ENCODE measurements at regions not wholly inside any gene's neighbourhood (a gene's known extent, or its start where the extent isn't known, plus 50 kb on each side); places are given as distances from the start of the nearest gene placed in this dataset.

- no peak for TF ChIP-seq CTCF (IDR thresholded peaks at IDR 0.05; ENCODE audit: insufficient read depth, low read length, poor library complexity, severe bottlenecking)
- DNase-seq (ENCODE audit: extremely low read depth, insufficient read length), result no peak
- peaks cover 1% of the 10 kb centered on the region; the same call in 1 of the 2 replicates for H3K27me3 ChIP-seq (replicated peaks; ENCODE audit: control insufficient read depth, insufficient read depth, low read length)
- H3K36me3 ChIP-seq (ENCODE audit: control insufficient read depth, insufficient read depth, low read length), result no peaks in the 10 kb centered on the region
- H3K4me3 ChIP-seq (replicated peaks; ENCODE audit: low read depth, low read length), result no peak overlapping the region
Observed at GRCh38 chr2:15812187-15812780, 128.1 kb upstream of the MYCN start.

GRCh38 chr2:15813481-15814266 is 126.7 kb upstream of the MYCN start:
- no peak for TF ChIP-seq CTCF (IDR thresholded peaks at IDR 0.05; ENCODE audit: insufficient read depth, low read length, poor library complexity, severe bottlenecking)
- DNase-seq (ENCODE audit: extremely low read depth, insufficient read length), result no peak
- peaks cover 1% of the 10 kb centered on the region; the same call in 1 of the 2 replicates for H3K27me3 ChIP-seq (replicated peaks; ENCODE audit: control insufficient read depth, insufficient read depth, low read length)

GRCh38 chr2:15814403-15814802 is 125.9 kb upstream of the MYCN start:
- Histone ChIP-seq H3K36me3 (ENCODE audit: control insufficient read depth, insufficient read depth, low read length) (no peaks in the 10 kb centered on the region), H3K4me3 (replicated peaks; ENCODE audit: low read depth, low read length) (no peak overlapping the region), H3K27me3 (replicated peaks; ENCODE audit: control insufficient read depth, insufficient read depth, low read length) (peaks cover 1% of the 10 kb centered on the region; the same call in 1 of the 2 replicates)
- no peak for DNase-seq (ENCODE audit: extremely low read depth, insufficient read length)
- TF ChIP-seq CTCF (IDR thresholded peaks at IDR 0.05; ENCODE audit: insufficient read depth, low read length, poor library complexity, severe bottlenecking), result no peak

More at GRCh38 chr2:15813481-15814266, 126.7 kb upstream of the MYCN start:
- Histone ChIP-seq H3K36me3 (ENCODE audit: control insufficient read depth, insufficient read depth, low read length) (no peaks in the 10 kb centered on the region), H3K4me3 (replicated peaks; ENCODE audit: low read depth, low read length) (no peak overlapping the region)

GRCh38 chr2:15814946-15815345 is 125.4 kb upstream of the MYCN start:
- no peak for TF ChIP-seq CTCF (IDR thresholded peaks at IDR 0.05; ENCODE audit: insufficient read depth, low read length, poor library complexity, severe bottlenecking)
- Histone ChIP-seq H3K27me3 (replicated peaks; ENCODE audit: control insufficient read depth, insufficient read depth, low read length) (peaks cover 1% of the 10 kb centered on the region; the same call in 1 of the 2 replicates), H3K4me3 (replicated peaks; ENCODE audit: low read depth, low read length) (no peak overlapping the region), H3K36me3 (ENCODE audit: control insufficient read depth, insufficient read depth, low read length) (no peaks in the 10 kb centered on the region)
- DNase-seq (ENCODE audit: extremely low read depth, insufficient read length), result no peak

- Histone ChIP-seq H3K36me3 (ENCODE audit: control insufficient read depth, insufficient read depth, low read length) (no peaks in the 10 kb centered on the region), H3K27me3 (replicated peaks; ENCODE audit: control insufficient read depth, insufficient read depth, low read length) (peaks cover 1% of the 10 kb centered on the region; the same call in 1 of the 2 replicates), H3K4me3 (replicated peaks; ENCODE audit: low read depth, low read length) (no peak overlapping the region)
- no peak for TF ChIP-seq CTCF (IDR thresholded peaks at IDR 0.05; ENCODE audit: insufficient read depth, low read length, poor library complexity, severe bottlenecking)
- DNase-seq (ENCODE audit: extremely low read depth, insufficient read length), result no peak
Observed at GRCh38 chr2:15816226-15816625, 124.1 kb upstream of the MYCN start.

All from GM06990 (cell line).